Astrocyte of the spinal cord (primary cell): ENCODE measurements at regions not wholly inside any gene's neighbourhood (a gene's known extent, or its start where the extent isn't known, plus 50 kb on each side); places are given as distances from the start of the nearest gene placed in this dataset.

Experiments used
- DNase-seq: peaks from one replicate; pipeline ENCODE4 v3.0.0; 2011; ENCODE audit warnings: low read depth, low spot score
- H3K4me3 ChIP-seq: 2 replicates; pipeline ENCODE4 v1.5.1; 2011; ENCODE audit warnings: low read depth, mild to moderate bottlenecking, low read length, moderate library complexity
- CTCF ChIP-seq: IDR thresholded peaks from 2 replicates; pipeline ENCODE4 v1.5.1; 2012; ENCODE audit warnings: low read depth, mild to moderate bottlenecking, low read length, inconsistent platforms
- in situ Hi-C: cut with HindIII; loops from 2 replicates; pipeline ENCODE4 v1.10.0; 2017; ENCODE audit warnings: low sequenced_read_pairs

- no peak for TF ChIP-seq CTCF
- in situ Hi-C loops: no loop called here
- no peak overlapping the region for H3K4me3 ChIP-seq
- DNase-seq: no peak
These were observed 66.4 kb upstream of the ATP6AP2 start for GRCh38 chrX:40514376-40514775.

- in situ Hi-C loops: no loop called here
- H3K4me3 ChIP-seq: no peak overlapping the region
- no peak for TF ChIP-seq CTCF
- no peak for DNase-seq
These were observed 66.9 kb upstream of the ATP6AP2 start for GRCh38 chrX:40513835-40514234.

- no peak overlapping the region for H3K4me3 ChIP-seq
- no peak for DNase-seq
- TF ChIP-seq CTCF: no peak
- in situ Hi-C loops: no loop called here
These were observed 67.8 kb upstream of the ATP6AP2 start for GRCh38 chrX:40513012-40513411.

GRCh38 chrX:40511258-40511657 is 69.5 kb upstream of the ATP6AP2 start:
- in situ Hi-C loops: no loop called here
- H3K4me3 ChIP-seq: no peak overlapping the region
- no peak for DNase-seq
- no peak for TF ChIP-seq CTCF

- TF ChIP-seq CTCF: no peak
- no peak for DNase-seq
- H3K4me3 ChIP-seq: no peak overlapping the region
- in situ Hi-C loops: no loop called here
These were observed 72.2 kb upstream of the ATP6AP2 start for GRCh38 chrX:40508560-40508959.

GRCh38 chrX:40506201-40506985 is 74.4 kb upstream of the ATP6AP2 start:
- TF ChIP-seq CTCF: no peak
- no peak overlapping the region for H3K4me3 ChIP-seq
- in situ Hi-C loops: no loop called here
- DNase-seq: no peak
